ENCODE measurements at regions not wholly inside any gene's neighbourhood (a gene's known extent, or its start where the extent isn't known, plus 50 kb on each side); places are given as distances from the start of the nearest gene placed in this dataset.

DNA sequence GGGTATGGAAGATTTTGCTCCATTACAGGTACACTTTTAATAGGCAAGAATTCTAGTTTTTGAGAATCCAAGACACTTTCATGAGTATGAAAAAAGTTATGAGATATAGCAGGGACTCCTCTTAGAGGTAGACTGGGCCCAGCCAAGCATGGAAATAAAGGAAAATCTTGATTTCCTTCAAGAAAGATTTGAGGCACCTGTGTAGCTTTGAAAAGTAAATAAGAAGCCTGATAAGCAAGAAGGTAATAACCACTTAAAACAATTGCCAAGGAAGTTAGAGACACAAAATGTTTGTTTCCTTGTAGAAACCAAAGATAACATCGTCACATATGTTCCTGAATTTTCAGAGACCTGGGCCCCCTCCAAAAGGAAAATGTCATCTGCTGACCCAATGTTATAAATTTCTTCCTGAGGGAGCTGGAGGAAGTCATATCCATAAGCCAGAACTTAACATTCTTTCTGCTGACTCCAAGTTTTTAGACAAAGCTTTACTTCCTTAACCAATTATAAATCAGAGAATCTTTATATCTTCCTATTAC, 314.5 kb upstream of the ANO3 start:
- TF ChIP-seq, protein P1, sequence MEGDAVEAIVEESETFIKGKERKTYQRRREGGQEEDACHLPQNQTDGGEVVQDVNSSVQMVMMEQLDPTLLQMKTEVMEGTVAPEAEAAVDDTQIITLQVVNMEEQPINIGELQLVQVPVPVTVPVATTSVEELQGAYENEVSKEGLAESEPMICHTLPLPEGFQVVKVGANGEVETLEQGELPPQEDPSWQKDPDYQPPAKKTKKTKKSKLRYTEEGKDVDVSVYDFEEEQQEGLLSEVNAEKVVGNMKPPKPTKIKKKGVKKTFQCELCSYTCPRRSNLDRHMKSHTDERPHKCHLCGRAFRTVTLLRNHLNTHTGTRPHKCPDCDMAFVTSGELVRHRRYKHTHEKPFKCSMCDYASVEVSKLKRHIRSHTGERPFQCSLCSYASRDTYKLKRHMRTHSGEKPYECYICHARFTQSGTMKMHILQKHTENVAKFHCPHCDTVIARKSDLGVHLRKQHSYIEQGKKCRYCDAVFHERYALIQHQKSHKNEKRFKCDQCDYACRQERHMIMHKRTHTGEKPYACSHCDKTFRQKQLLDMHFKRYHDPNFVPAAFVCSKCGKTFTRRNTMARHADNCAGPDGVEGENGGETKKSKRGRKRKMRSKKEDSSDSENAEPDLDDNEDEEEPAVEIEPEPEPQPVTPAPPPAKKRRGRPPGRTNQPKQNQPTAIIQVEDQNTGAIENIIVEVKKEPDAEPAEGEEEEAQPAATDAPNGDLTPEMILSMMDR (IDR thresholded peaks at IDR 0.05), result no peak
- TF ChIP-seq POLR2A (IDR thresholded peaks at IDR 0.05) (no peak), POLR2AphosphoS5 (IDR thresholded peaks at IDR 0.05) (no peak)

All from upper lobe of left lung (tissue), 4 donors.